Osteocyte (in vitro differentiated cells): ENCODE measurements at regions not wholly inside any gene's neighbourhood (a gene's known extent, or its start where the extent isn't known, plus 50 kb on each side); places are given as distances from the start of the nearest gene placed in this dataset.

ENCODE experiments used
- DNase-seq: peaks from one replicate; pipeline ENCODE4 v3.0.0; 2021; ENCODE audit warnings: mixed read lengths; ENCODE audit not compliant: unreplicated experiment; ENCODE audit errors: extremely low spot score
- H3K27ac Mint-ChIP-seq: one replicate; pipeline ENCODE4 v1.8.0; 2021; ENCODE audit warnings: mild to moderate bottlenecking, mixed read lengths; ENCODE audit not compliant: unreplicated experiment
- H3K27me3 Mint-ChIP-seq: one replicate; pipeline ENCODE4 v1.8.0; 2021; ENCODE audit warnings: mixed read lengths; ENCODE audit not compliant: unreplicated experiment
- H3K36me3 Mint-ChIP-seq: one replicate; pipeline ENCODE4 v1.8.0; 2021; ENCODE audit warnings: mixed read lengths; ENCODE audit not compliant: unreplicated experiment
- H3K4me1 Mint-ChIP-seq: one replicate; pipeline ENCODE4 v1.8.0; 2021; ENCODE audit warnings: mixed read lengths; ENCODE audit not compliant: unreplicated experiment
- H3K4me3 Mint-ChIP-seq: one replicate; pipeline ENCODE4 v1.8.0; 2021; ENCODE audit warnings: mild to moderate bottlenecking, moderate library complexity, mixed read lengths; ENCODE audit not compliant: unreplicated experiment
- H3K9me3 Mint-ChIP-seq: one replicate; pipeline ENCODE4 v1.8.0; 2021; ENCODE audit warnings: mixed read lengths; ENCODE audit not compliant: unreplicated experiment
- CTCF ChIP-seq: fragments of 200-600 bp; sonication (generic); IDR thresholded peaks from 2 replicates; pipeline ENCODE4 v1.5.0; 2021; ENCODE audit warnings: antibody characterized with exemption, mild to moderate bottlenecking, moderate library complexity

- no peak overlapping the region for H3K4me3 Mint-ChIP-seq
- no peak overlapping the region for H3K27ac Mint-ChIP-seq
- H3K36me3 Mint-ChIP-seq, result no peaks in the 10 kb centered on the region
- no peaks in the 10 kb centered on the region for H3K9me3 Mint-ChIP-seq
- no peaks in the 10 kb centered on the region for H3K27me3 Mint-ChIP-seq
- no peak for TF ChIP-seq CTCF
- no peaks in the 10 kb centered on the region for H3K4me1 Mint-ChIP-seq
- DNase-seq, result no peak
Measured at GRCh38 chr7:98705626-98706025, 88.5 kb downstream of the NPTX2 start.

- Mint-ChIP-seq H3K4me1 (no peaks in the 10 kb centered on the region), H3K27ac (no peak overlapping the region), H3K9me3 (no peaks in the 10 kb centered on the region), H3K36me3 (no peaks in the 10 kb centered on the region), H3K27me3 (no peaks in the 10 kb centered on the region), H3K4me3 (no peak overlapping the region)
- DNase-seq, result no peak
- no peak for TF ChIP-seq CTCF
Measured at GRCh38 chr7:98707076-98707475, 90.0 kb downstream of the NPTX2 start.

GRCh38 chr7:98711945-98712344, 94.9 kb downstream of the NPTX2 start:
- H3K9me3 Mint-ChIP-seq, result no peaks in the 10 kb centered on the region
- no peak for TF ChIP-seq CTCF
- no peaks in the 10 kb centered on the region for H3K4me1 Mint-ChIP-seq
- DNase-seq, result no peak
- no peak overlapping the region for H3K4me3 Mint-ChIP-seq
- no peak overlapping the region for H3K27ac Mint-ChIP-seq
- H3K36me3 Mint-ChIP-seq, result no peaks in the 10 kb centered on the region
- H3K27me3 Mint-ChIP-seq, result no peaks in the 10 kb centered on the region

- Mint-ChIP-seq H3K36me3 (no peaks in the 10 kb centered on the region), H3K4me3 (no peak overlapping the region), H3K4me1 (no peaks in the 10 kb centered on the region), H3K9me3 (no peaks in the 10 kb centered on the region), H3K27ac (no peak overlapping the region), H3K27me3 (no peaks in the 10 kb centered on the region)
- no peak for TF ChIP-seq CTCF
- no peak for DNase-seq
Measured at GRCh38 chr7:98713165-98713810, 96.2 kb downstream of the NPTX2 start.

GRCh38 chr7:98719396-98719795, 102.3 kb downstream of the NPTX2 start:
- Mint-ChIP-seq H3K4me1 (no peaks in the 10 kb centered on the region), H3K27me3 (no peaks in the 10 kb centered on the region), H3K9me3 (no peaks in the 10 kb centered on the region), H3K4me3 (no peak overlapping the region), H3K36me3 (no peaks in the 10 kb centered on the region), H3K27ac (no peak overlapping the region)
- no peak for TF ChIP-seq CTCF
- DNase-seq, result no peak
